ENCODE measurements at regions not wholly inside any gene's neighbourhood (a gene's known extent, or its start where the extent isn't known, plus 50 kb on each side); places are given as distances from the start of the nearest gene placed in this dataset.

- no peak for DNase-seq
These were observed 361.7 kb upstream of the TNRC6C start for GRCh38 chr17:77596491-77597417.

- DNase-seq, result no peak
These were observed 360.9 kb upstream of the TNRC6C start for GRCh38 chr17:77597418-77598240.

- DNase-seq, result no peak
These were observed 360.3 kb upstream of the TNRC6C start for GRCh38 chr17:77598241-77598620.

DNA sequence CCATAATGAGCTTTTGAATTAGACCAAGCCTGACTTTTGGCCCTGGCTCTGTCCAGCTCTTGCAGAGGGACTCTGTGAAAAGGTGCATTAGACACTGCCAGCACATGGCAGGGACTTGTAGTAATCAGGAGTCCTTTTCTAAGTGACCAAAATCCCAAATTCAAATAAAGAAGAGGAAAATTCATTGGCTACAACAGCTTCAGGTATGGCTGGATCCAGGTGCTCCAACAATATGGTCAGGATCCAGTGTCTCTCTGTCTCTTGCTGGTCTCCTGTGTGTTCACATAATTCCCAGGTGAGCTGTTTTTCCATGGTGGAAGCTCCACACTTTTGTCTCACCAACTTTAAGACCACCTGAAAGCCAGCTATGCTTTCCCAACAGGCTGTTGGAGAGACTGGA is 358.8 kb upstream of the TNRC6C start:
- DNase-seq, result no peak

- no peak for DNase-seq
These were observed 358.2 kb upstream of the TNRC6C start for GRCh38 chr17:77600346-77600745.

- no peak for DNase-seq
These were observed 357.2 kb upstream of the TNRC6C start for GRCh38 chr17:77601054-77601979.

DNA sequence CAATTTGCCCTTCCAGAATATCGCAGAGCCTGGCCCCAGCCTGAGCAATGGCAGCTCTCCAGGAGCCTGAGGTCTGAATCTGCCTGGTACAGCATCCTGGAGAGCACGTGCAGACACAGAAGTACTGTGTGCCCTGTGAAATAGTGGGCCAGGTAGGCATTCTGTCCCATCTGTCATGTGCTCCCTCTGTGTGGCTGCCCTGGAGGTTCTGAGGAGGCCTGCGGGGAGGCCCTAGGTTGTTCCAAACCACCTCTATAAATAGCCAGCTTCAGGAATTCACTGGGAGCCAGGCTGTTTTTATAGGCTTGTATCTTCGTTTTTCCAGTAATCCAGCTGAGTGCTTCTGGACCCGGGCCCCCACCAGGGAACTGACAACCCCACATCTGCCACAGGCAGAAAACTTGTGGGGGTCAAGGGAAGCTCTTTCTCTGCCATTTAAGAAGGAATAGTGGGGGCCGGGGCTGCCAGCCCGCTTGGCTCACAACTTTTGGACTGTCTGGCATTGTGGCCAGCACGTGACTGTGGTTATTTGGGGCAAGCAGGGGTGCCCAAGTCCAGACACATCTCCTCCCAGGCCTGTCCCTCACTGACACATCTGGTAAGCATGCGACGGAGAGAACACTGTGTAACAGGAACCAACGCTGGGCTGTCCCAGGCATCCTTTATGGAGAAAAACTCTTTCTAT is 356.3 kb upstream of the TNRC6C start:
- DNase-seq, result no peak

- no peak for DNase-seq
These were observed 355.4 kb upstream of the TNRC6C start for GRCh38 chr17:77602883-77603640.

GRCh38 chr17:77604301-77604972 is 354.1 kb upstream of the TNRC6C start:
- DNase-seq, result no peak

DNA sequence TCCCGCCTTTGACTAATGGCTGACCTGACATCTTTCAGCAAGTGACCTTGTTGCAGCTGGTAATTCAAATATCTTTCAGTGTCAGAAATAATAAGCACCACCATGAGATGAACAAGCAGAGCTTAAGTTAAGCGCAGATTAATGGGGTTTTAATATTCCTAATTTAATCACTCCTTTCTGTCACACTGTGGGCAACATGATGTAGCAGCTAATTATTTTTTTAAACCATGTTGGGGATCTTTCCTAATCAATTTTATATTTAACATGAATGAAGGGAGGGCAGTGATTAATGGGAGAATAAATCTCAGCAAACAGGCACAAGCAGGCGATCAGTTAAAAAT is 353.6 kb upstream of the TNRC6C start:
- no peak for DNase-seq

- DNase-seq, result no peak
These were observed 352.2 kb upstream of the TNRC6C start for GRCh38 chr17:77606146-77606864.

DNA sequence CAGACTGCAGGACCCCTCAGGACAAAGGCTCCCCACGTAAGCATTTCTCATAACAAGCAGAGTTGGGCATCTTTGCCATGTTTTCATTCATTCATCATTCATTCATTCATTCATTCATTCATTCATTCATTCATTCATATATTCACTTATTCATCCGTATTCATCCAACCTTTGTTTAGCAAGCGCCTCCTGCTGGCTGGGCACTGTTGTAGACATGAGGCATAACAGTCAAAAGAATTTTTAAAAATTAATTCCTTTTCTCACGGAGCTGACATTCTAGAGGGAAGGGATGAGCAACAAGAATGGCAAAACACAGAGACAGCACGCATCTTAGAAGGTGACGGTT is 351.7 kb upstream of the TNRC6C start:
- DNase-seq, result no peak

GRCh38 chr17:77607606-77608005 is 350.9 kb upstream of the TNRC6C start:
- DNase-seq, result no peak

GRCh38 chr17:77608431-77608830 is 350.1 kb upstream of the TNRC6C start:
- no peak for DNase-seq

- no peak for DNase-seq
These were observed 348.7 kb upstream of the TNRC6C start for GRCh38 chr17:77609553-77610517.

DNA sequence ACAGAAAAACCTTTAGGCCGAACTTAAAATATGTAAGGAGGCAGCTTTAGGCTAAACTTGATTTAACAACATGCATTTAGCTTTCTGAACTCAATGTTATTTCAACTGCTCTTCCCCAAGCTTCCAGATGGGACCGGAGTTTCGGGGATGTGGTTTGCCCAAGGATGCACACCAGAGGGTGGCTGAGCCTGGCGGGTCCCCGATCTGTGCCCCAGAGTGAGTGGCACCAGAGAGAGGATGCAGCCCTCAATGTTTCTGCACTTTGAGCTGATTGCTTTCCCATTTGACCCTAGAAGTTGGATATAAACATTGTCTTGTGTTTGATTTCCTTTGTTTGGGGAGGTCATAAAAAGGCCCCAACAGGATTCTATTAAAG is 348.0 kb upstream of the TNRC6C start:
- DNase-seq, result no peak

- DNase-seq, result no peak
These were observed 347.5 kb upstream of the TNRC6C start for GRCh38 chr17:77610972-77611521.

DNA sequence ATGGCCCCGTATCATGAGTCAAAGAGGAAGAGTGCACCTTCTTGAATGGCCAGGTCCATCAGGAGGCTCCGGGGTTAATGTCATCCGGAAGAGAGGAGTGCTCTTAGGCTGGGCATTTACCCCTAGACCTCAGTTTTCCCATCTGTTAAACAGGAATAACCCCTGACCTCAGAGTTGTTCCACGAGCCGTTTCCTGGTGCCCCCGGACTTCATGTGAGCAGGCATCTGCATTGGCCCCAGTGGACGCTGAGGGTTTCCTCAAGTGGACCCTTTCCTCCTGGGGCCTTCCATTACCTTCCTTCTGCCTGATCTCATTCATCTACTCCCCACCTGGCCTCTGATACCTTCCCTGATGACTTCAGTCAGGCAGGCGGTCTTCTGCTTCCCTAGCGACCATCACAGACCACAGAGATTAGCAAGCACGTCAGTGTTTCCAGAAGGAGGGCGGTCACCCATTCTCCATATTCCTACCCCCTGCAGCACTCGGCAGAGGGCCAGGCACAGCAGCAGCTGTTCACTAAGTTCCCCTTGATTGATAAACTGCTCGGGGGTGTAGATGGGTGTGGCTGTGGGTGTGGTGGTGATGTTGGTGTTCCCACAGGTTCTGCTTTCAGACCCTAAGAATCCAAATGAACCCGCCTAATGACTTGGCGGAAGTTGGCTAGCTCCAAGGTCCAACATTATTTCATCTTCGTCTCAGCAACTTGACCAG is 346.6 kb upstream of the TNRC6C start:
- no peak for DNase-seq
